NCI-H146 treated with DMSO at 0.1 percent for 48 hours (cell line): ENCODE measurements at regions not wholly inside any gene's neighbourhood (a gene's known extent, or its start where the extent isn't known, plus 50 kb on each side); places are given as distances from the start of the nearest gene placed in this dataset.
"Not testable (repeated sequence)": the region's sequence is repeated elsewhere in the genome, so short reads cannot be mapped to it uniquely, and the experiment has no call there.

Source experiments
- DNase-seq: peaks from one replicate; lab custom pipeline; 2025; ENCODE audit not compliant: unreplicated experiment; lab: John Stamatoyannopoulos, UW

DNA sequence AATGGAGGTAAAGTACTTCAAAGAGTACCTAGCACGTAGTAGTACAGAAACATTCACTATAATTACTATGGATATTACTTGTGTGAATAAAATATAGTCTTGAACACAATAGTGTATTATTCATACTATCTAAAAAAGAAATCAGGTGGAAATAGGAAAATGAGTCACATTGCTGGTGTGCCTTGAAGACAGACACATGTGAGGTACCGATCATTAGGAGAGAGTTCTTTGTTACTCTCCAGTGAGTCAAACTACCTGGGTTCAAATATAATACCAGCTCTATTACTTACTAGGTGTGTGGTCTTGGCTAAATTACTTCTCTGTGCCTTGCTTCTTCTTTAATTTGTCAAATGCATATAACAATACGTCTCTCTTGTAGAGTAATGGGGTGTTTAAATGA, 50.8 kb upstream of the BEND6 start:
- DNase-seq, result no peak

GRCh38 chr6:56902641-56903464, 52.1 kb upstream of the BEND6 start:
- DNase-seq, result peak; percentile 31

DNA sequence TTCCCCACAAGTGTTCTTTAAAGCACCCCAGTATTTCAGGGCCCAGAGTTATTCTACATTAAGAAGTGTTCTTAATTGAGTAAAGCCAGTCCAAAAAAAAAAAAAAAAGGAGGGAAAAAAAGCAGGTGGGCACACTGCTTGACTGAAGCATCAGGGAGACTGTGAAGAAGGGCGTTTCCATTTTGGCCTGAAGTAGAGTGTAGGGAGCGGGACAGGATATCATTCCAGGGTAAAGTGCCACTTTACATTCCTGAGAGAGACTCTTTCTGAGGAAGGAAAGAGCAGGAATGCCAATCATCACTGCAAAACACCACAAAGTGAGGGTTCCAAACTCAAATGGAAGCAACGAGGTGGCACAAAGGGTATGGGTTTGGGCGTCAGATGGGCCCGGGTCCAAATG, 54.1 kb upstream of the BEND6 start:
- no peak for DNase-seq

GRCh38 chr6:56899753-56900152, 55.2 kb upstream of the BEND6 start:
- no peak for DNase-seq

DNA sequence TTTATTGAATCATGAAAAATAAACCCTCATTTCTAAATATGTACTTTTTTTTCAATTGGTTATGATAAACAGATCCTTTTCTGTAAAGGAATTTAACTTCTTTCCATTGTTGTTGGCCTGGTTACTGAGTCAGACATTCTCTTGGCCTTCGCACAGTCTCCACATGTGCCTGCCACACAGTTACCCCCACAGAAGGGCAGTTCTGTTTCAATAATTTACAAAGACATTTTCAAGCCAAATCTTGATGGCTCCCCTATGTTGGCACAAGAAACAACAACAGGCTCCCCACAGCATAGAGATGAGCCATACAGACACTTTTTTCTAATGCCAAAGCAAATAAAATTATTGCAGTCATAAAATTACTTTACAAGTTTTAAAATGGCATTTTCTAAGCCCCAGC, 55.6 kb upstream of the BEND6 start:
- no peak for DNase-seq

GRCh38 chr6:56897789-56898529, 56.9 kb upstream of the BEND6 start:
- no peak for DNase-seq

GRCh38 chr6:56891754-56892153, 63.2 kb upstream of the BEND6 start:
- DNase-seq, result no peak

GRCh38 chr6:56890683-56891429, 64.1 kb upstream of the BEND6 start:
- no peak for DNase-seq

- no peak for DNase-seq
Measured at GRCh38 chr6:56890066-56890465, 64.8 kb upstream of the BEND6 start.

DNA sequence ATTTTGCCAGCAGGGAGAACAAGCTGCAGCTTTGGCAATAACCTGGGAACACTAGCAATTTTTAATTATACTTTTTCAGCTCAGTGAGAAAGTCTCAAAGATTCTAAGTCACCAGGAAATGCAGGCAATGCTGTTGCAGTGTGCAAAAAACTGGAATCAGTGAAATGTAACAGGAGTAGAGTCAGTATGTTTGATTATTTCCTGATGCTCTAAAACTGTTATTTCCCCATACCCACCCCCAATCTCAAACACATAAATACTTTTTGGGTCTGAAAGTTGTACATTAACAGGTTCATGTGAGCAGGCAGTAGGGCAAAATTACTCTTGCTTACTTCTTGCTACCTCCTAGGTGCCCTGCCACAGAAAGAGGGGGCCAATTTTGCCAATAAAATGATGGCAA, 65.4 kb upstream of the BEND6 start:
- no peak for DNase-seq

DNA sequence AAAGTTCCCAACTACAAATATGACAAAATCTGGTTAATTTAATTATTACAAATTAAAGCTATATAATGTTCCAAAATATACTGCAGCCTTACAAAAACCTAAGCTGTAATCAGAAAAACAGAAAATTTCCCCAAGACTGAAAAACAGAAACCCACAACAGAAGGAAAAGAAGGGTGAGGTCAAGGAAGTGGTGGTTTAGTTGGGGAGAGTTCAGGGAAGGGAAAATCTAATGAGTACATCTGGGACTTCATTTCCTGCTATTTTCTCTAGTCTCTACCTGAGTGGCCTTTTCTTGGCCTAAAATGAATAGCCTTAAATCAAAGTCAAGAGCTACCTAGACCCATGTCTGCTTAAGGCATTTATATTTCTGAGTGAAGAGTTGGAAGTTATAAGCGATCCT, 66.2 kb upstream of the BEND6 start:
- DNase-seq, result no peak

- no peak for DNase-seq
Measured at GRCh38 chr6:56887086-56887485, 67.8 kb upstream of the BEND6 start.

DNA sequence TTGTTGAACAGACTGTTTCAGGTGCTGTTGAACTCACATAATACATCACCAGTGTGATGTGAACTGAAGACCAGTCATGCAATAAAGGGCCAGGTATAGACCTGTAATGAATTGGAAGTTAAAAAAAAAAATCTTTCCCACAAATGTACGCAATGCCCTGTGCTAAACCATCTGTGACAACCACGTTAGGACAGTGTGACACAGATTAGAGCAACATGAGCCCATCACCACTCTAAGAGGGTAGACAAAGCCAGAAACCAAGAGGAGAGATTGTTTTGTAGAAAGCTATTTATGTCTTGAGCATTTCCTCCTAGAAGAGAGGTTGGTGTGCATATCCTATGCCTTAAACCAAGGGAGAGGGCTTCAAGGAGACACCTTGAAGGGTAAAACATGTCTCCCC, 77.0 kb upstream of the BEND6 start:
- DNase-seq, result no peak

DNA sequence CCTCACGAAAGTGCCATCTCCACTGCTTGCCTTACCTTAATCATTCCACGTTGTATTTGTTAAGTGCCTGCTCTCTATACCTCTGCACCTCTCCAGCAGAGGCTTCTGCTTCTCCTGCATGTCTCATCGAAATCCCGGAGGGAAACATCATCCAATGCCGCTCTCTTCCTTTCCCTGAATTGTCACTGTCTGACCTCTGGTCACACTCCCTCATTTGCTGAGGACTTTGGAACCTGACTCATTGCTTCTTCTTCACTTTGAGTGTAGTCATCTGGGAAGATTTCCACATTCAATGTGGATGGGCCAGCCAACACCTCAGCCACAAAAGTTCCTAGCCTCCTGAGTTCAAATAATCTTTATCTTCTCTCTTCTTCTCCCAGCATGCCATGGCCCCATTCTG, 78.9 kb upstream of the BEND6 start:
- no peak for DNase-seq

GRCh38 chr6:56875523-56875922, 79.4 kb upstream of the BEND6 start:
- DNase-seq, result no peak

- DNase-seq, result no peak
Measured at GRCh38 chr6:56874328-56874727, 80.6 kb upstream of the BEND6 start.

DNA sequence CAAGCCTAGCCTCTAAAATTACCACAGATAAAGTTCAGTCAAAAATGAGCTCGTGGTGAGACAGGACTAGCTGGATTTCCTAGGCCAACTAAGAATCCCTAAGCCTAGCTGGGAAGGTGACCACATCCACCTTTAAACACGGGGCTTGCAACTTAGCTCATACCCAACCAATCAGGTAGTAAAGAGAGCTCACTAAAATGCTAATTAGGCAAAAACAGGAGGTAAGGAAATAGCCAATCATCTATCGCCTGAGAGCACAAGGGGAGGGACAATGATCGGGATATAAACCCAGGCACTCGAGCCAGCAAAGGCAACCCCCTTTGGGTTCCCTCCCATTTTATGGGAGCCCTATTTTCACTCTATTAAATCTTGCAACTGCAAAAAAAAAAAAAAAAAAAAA, 84.9 kb upstream of the BEND6 start:
- not testable (repeated sequence) for DNase-seq

- DNase-seq, result no peak
Measured at GRCh38 chr6:56869346-56869745, 85.6 kb upstream of the BEND6 start.

DNA sequence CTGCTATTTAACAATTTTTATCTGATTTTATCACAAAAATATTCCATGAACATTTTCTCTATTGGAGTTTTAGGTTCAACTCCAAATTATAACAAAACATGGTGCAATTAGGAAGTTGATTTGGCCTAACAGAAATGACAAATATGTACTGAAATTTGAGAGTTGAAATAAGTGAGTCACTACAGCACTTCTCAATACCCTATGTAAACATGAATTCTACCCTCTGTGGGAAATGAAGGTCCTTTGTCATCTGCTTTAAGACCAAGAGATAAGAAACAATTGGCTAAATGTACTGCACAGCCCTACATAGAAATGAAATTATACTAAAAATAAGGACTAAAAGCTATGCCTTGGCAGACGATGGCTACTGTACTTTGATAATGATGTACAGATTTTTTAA, 86.2 kb upstream of the BEND6 start:
- peak; percentile 46 for DNase-seq

- no peak for DNase-seq
Measured at GRCh38 chr6:56866917-56867522, 87.9 kb upstream of the BEND6 start.

DNA sequence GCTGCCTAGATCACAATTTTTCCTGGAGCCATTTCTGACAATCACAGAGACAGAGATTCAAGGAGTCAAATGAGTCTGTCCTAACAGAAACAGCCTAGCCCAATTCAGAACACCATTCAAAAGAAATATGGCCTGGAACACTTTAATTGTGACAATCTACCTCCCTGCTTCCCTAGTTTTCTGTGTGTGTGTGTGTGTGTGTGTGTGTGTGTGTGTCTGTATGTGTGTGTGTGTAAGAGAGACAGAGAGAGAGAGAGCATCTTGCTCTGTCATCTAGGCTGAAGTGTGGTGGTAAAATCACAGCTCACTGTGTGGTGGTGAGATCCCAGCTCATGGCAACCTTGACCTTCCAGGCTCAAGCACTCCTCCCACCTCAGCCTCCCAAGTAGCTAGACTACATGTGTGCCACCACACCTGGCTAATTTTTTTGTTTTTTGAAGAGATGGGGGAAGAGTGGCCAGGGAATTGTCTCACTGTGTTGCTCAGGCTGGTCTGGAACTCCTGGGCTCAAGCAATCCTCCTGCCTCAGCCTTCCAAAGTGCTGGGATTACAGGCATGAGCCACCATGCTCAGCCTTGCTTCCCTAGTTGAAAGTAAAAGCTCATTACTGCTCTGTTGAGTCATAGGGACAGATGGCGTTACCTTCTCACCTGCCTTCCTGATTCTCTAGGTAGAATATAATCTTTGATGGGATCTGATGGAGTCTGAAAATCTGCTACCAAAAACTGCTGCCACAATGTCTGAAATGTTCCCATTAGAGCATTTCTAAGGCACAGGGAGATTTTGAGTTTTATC, 89.6 kb upstream of the BEND6 start:
- DNase-seq, result no peak
